Endodermal cell (in vitro differentiated cells): ENCODE measurements at regions not wholly inside any gene's neighbourhood (a gene's known extent, or its start where the extent isn't known, plus 50 kb on each side); places are given as distances from the start of the nearest gene placed in this dataset.

Experiments used
- DNase-seq: peaks from one replicate; pipeline ENCODE4 v3.0.0-alpha.2; 2017
- H3K27ac ChIP-seq: 2 replicates; pipeline ENCODE4 v1.5.1; 2013; ENCODE audit warnings: mild to moderate bottlenecking, low read depth, low read length, moderate library complexity
- H3K27me3 ChIP-seq: 2 replicates; pipeline ENCODE4 v1.6.1; 2013; ENCODE audit warnings: mild to moderate bottlenecking, low read length, moderate library complexity; ENCODE audit not compliant: insufficient read depth, control insufficient read depth, poor library complexity, severe bottlenecking
- H3K36me3 ChIP-seq: 2 replicates; pipeline ENCODE4 v1.7.0; 2013; ENCODE audit warnings: mild to moderate bottlenecking, low read length, moderate library complexity; ENCODE audit not compliant: control insufficient read depth, insufficient read depth
- H3K4me1 ChIP-seq: one replicate; pipeline ENCODE4 v1.7.0; 2013; ENCODE audit warnings: low read length; ENCODE audit not compliant: control insufficient read depth, insufficient read depth
- H3K4me3 ChIP-seq: 2 replicates; pipeline ENCODE4 v1.5.1; 2013; ENCODE audit warnings: mild to moderate bottlenecking, low read length, moderate library complexity
- H3K9ac ChIP-seq: 2 replicates; pipeline ENCODE4 v1.6.1; 2013; ENCODE audit warnings: mild to moderate bottlenecking, low read length, moderate library complexity; ENCODE audit not compliant: poor library complexity, severe bottlenecking; ENCODE audit errors: extremely low read depth
- H3K9me3 ChIP-seq: 2 replicates; pipeline ENCODE4 v1.6.1; 2013; ENCODE audit warnings: mild to moderate bottlenecking, low read length, moderate library complexity; ENCODE audit not compliant: control insufficient read depth
- H3K27ac Mint-ChIP-seq: 2 replicates; pipeline ENCODE4 v1.8.0; 2020; ENCODE audit warnings: mixed read lengths
- H3K27me3 Mint-ChIP-seq: 2 replicates; pipeline ENCODE4 v1.8.0; 2021; ENCODE audit warnings: mild to moderate bottlenecking, mixed read lengths; ENCODE audit not compliant: insufficient read depth
- H3K36me3 Mint-ChIP-seq: 2 replicates; pipeline ENCODE4 v1.8.0; 2020; ENCODE audit warnings: low read depth, mixed read lengths
- H3K4me1 Mint-ChIP-seq: 2 replicates; pipeline ENCODE4 v1.8.0; 2020; ENCODE audit warnings: mixed read lengths
- H3K4me3 Mint-ChIP-seq: 2 replicates; pipeline ENCODE4 v1.8.0; 2020; ENCODE audit warnings: mild to moderate bottlenecking, moderate library complexity, mixed read lengths
- H3K9me3 Mint-ChIP-seq: 2 replicates; pipeline ENCODE4 v1.8.0; 2020; ENCODE audit warnings: mild to moderate bottlenecking, mixed read lengths
- CTCF ChIP-seq: fragments of 200-600 bp; sonication (generic); conservative IDR thresholded peaks from 2 replicates; pipeline ENCODE4 v1.5.0; 2021; ENCODE audit warnings: antibody characterized with exemption, mild to moderate bottlenecking
- WGBS, 2 experiments: methylation state at CpG; one replicate each; pipeline versions ENCODE4 v1.1.5 to v1.1.7; 2013; ENCODE audit warnings: missing lambda C conversion rate in 2 of 2, mixed read lengths in 1 of 2; ENCODE audit not compliant: insufficient coverage in 1 of 2, insufficient read length in 1 of 2; 5-methylcytosine and 5-hydroxymethylcytosine counted together

- no peaks in the 10 kb centered on the region for H3K27me3 ChIP-seq
- Mint-ChIP-seq H3K4me3 (no peak overlapping the region), H3K27me3 (no peaks in the 10 kb centered on the region), H3K4me1 (no peaks in the 10 kb centered on the region), H3K36me3 (no peaks in the 10 kb centered on the region), H3K27ac (no peak overlapping the region), H3K9me3 (no peaks in the 10 kb centered on the region)
- H3K9me3 ChIP-seq: no peaks in the 10 kb centered on the region
- no peaks in the 10 kb centered on the region for H3K36me3 ChIP-seq
- H3K9ac ChIP-seq: no peak overlapping the region
- H3K27ac ChIP-seq: no peak overlapping the region
- no peak for TF ChIP-seq CTCF
- H3K4me3 ChIP-seq: no peak overlapping the region
- 80 to 90% methylated on average over 1 of the region's 1 CpG for WGBS, 2 experiments
- no peaks in the 10 kb centered on the region for H3K4me1 ChIP-seq
- DNase-seq: no peak
Observed at GRCh38 chr12:19688532-19688931, 249.2 kb downstream of the AEBP2 start.

- Histone ChIP-seq H3K27me3 (no peaks in the 10 kb centered on the region), H3K9me3 (no peaks in the 10 kb centered on the region), H3K4me1 (no peaks in the 10 kb centered on the region), H3K27ac (no peak overlapping the region), H3K4me3 (no peak overlapping the region), H3K9ac (no peak overlapping the region), H3K36me3 (no peaks in the 10 kb centered on the region)
- H3K4me3 Mint-ChIP-seq: no peak overlapping the region
- no peak for TF ChIP-seq CTCF
- no peaks in the 10 kb centered on the region for H3K27me3 Mint-ChIP-seq
- H3K9me3 Mint-ChIP-seq: no peaks in the 10 kb centered on the region
- no peak for DNase-seq
- 93 to 100% methylated on average over 15 to 17 of the region's 17 CpGs for WGBS, 2 experiments
- no peaks in the 10 kb centered on the region for H3K36me3 Mint-ChIP-seq
- no peaks in the 10 kb centered on the region for H3K4me1 Mint-ChIP-seq
- H3K27ac Mint-ChIP-seq: no peak overlapping the region
Observed at GRCh38 chr12:19689226-19689625, 249.9 kb downstream of the AEBP2 start.

- DNase-seq: no peak
- H3K9me3 Mint-ChIP-seq: no peaks in the 10 kb centered on the region
- 91 to 92% methylated on average over 8 to 9 of the region's 9 CpGs for WGBS, 2 experiments
- Histone ChIP-seq H3K36me3 (no peaks in the 10 kb centered on the region), H3K27me3 (no peaks in the 10 kb centered on the region), H3K9ac (no peak overlapping the region), H3K4me3 (no peak overlapping the region), H3K27ac (no peak overlapping the region), H3K4me1 (no peaks in the 10 kb centered on the region), H3K9me3 (no peaks in the 10 kb centered on the region)
- no peak for TF ChIP-seq CTCF
- no peak overlapping the region for H3K27ac Mint-ChIP-seq
- no peaks in the 10 kb centered on the region for H3K36me3 Mint-ChIP-seq
- H3K4me3 Mint-ChIP-seq: no peak overlapping the region
- no peaks in the 10 kb centered on the region for H3K27me3 Mint-ChIP-seq
- no peaks in the 10 kb centered on the region for H3K4me1 Mint-ChIP-seq
Observed at GRCh38 chr12:19689801-19690472, 250.6 kb downstream of the AEBP2 start.
